Spleen (tissue), 7 donors: ENCODE measurements at regions not wholly inside any gene's neighbourhood (a gene's known extent, or its start where the extent isn't known, plus 50 kb on each side); places are given as distances from the start of the nearest gene placed in this dataset.
"Not testable (repeated sequence)": the region's sequence is repeated elsewhere in the genome, so short reads cannot be mapped to it uniquely, and the experiment has no call there.

ENCODE experiments used
- POLR2A ChIP-seq, 3 donors: fragments of 450-650 bp; IDR thresholded peaks; one replicate each; pipeline ENCODE4 v1.5.1; 2017; ENCODE audit warnings: antibody characterized with exemption in 3 of 3, mild to moderate bottlenecking in 1 of 3
- TF ChIP-seq, protein P1 (sequence below), 11 experiments: fragments of 200-600 bp in 7 of 11; fragments of 450-650 bp in 4 of 11; sonication (generic) in 4 of 11; IDR thresholded peaks in 8 of 11; conservative IDR thresholded peaks in 3 of 11; 1 replicate in 7 of 11; 2 replicates in 4 of 11; pipeline versions ENCODE4 v1.4.0 to v1.8.0; 2016 to 2021; ENCODE audit warnings: antibody characterized with exemption in 11 of 11, inconsistent platforms in 4 of 11, mild to moderate bottlenecking in 1 of 11
- donor health status: DM: no; HTN: no; CAD: no; lungs with moderate emphysema.
- donor health status: DM: no; HTN: no; CAD: no.
- donor health status: DM: no; HTN: no; CAD: no.

DNA sequence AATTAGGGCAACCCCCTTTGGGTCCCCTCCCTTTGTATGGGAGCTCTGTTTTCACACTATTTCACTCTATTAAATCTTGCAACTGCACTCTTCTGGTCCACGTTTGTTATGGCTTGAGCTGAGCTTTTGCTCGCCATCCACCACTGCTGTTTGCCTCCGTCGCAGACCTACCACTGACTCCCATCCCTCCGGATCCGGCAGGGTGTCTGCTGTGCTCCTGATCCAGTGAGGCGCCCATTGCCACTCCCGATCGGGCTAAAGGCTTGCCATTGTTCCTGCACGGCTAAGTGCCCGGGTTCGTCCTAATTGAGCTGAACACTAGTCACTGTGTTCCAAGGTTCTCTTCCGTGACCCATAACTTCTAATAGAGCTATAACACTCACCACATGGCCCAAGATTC is 1424.7 kb downstream of the SLITRK1 start:
- TF ChIP-seq, protein P1, sequence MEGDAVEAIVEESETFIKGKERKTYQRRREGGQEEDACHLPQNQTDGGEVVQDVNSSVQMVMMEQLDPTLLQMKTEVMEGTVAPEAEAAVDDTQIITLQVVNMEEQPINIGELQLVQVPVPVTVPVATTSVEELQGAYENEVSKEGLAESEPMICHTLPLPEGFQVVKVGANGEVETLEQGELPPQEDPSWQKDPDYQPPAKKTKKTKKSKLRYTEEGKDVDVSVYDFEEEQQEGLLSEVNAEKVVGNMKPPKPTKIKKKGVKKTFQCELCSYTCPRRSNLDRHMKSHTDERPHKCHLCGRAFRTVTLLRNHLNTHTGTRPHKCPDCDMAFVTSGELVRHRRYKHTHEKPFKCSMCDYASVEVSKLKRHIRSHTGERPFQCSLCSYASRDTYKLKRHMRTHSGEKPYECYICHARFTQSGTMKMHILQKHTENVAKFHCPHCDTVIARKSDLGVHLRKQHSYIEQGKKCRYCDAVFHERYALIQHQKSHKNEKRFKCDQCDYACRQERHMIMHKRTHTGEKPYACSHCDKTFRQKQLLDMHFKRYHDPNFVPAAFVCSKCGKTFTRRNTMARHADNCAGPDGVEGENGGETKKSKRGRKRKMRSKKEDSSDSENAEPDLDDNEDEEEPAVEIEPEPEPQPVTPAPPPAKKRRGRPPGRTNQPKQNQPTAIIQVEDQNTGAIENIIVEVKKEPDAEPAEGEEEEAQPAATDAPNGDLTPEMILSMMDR (IDR thresholded peaks at IDR 0.05 in 8 of 11, conservative IDR thresholded peaks at IDR 0.05 in 3 of 11), result not testable (repeated sequence)
- TF ChIP-seq POLR2A (IDR thresholded peaks at IDR 0.05), result not testable (repeated sequence)
